HepG2 (cell line): ENCODE measurements at regions not wholly inside any gene's neighbourhood (a gene's known extent, or its start where the extent isn't known, plus 50 kb on each side); places are given as distances from the start of the nearest gene placed in this dataset.

Experiments used
- ATAC-seq: fragments of 200-7000 bp; cut with Tn5 transposase; 3 replicates; pipeline ENCODE4 v1.9.1; 2020; ENCODE audit warnings: mild to moderate bottlenecking, moderate library complexity
- BruUV-seq: library from RNA; stranded (reverse); fragments of 400-500 nt; replicated peaks from 2 replicates; lab custom pipeline; 2021; lab: Mats Ljungman, UMichigan
- CTCF ChIA-PET: fragments of 300-600 bp; formaldehyde crosslinking; extraction: SDS; loops from one replicate; lab custom pipeline; 2021; ENCODE audit warnings: low total read pairs, inconsistent platforms, low intra/inter-chr PET ratio; lab: Yijun Ruan, JAX
- POLR2A ChIA-PET: fragments of 350-600 bp; sonication (Branson Sonifier 250); formaldehyde crosslinking; loops from one replicate; lab custom pipeline; 2020; ENCODE audit warnings: antibody characterized with exemption, inconsistent platforms; lab: Yijun Ruan, JAX
- DNase-seq: peaks from one replicate; pipeline ENCODE4 v3.0.0-alpha.2; 2015; ENCODE audit warnings: low spot score
- FAIRE-seq: peaks from 3 replicates; lab custom pipeline; 2011; peaks lifted over from hg19 to GRCh38; lab: Jason Lieb, UNC
- H2AFZ ChIP-seq: one replicate; pipeline ENCODE4 v1.6.1; 2011; ENCODE audit warnings: low read length, inconsistent platforms
- H3K27ac ChIP-seq: fragments of 300-600 bp; 3 replicates; pipeline ENCODE4 v1.8.0; 2011; ENCODE audit warnings: mixed run types, mild to moderate bottlenecking, mixed read lengths, low read length, inconsistent platforms; ENCODE audit not compliant: insufficient read depth; ENCODE audit errors: extremely low read length
- H3K27me3 ChIP-seq, 2 experiments: fragments of 200-600 bp in 1 of 2; 2 replicates in 1 of 2; 3 replicates in 1 of 2; pipeline versions ENCODE4 v1.6.0 to v1.8.0; 2011; ENCODE audit warnings: low read length in 2 of 2, mild to moderate bottlenecking in 2 of 2, moderate library complexity in 2 of 2, inconsistent platforms in 1 of 2; ENCODE audit not compliant: insufficient read depth in 2 of 2, control insufficient read depth in 1 of 2
- H3K36me3 ChIP-seq, 2 experiments: fragments of 200-600 bp in 1 of 2; replicated peaks in 1 of 2; 2 replicates in 1 of 2; 3 replicates in 1 of 2; pipeline versions ENCODE4 v1.5.1 to v1.8.0; 2011; ENCODE audit warnings: low read length in 2 of 2, inconsistent platforms in 1 of 2; ENCODE audit not compliant: insufficient read depth in 2 of 2, control insufficient read depth in 1 of 2
- H3K4me1 ChIP-seq: 2 replicates; pipeline ENCODE4 v1.5.1; 2012; ENCODE audit warnings: low read length, inconsistent platforms; ENCODE audit not compliant: insufficient read depth
- H3K4me2 ChIP-seq: 2 replicates; pipeline ENCODE4 v1.6.0; 2011; ENCODE audit warnings: low read depth, low read length, inconsistent platforms
- H3K4me3 ChIP-seq, 3 experiments: fragments of 200-600 bp in 1 of 3; sonication (generic), shearing (Covaris generic) in 1 of 3; replicated peaks in 1 of 3; 2 replicates each; pipeline ENCODE4 v1.5.1; 2011 to 2016; ENCODE audit warnings: low read length in 3 of 3, inconsistent platforms in 2 of 3, low read depth in 2 of 3, mild to moderate bottlenecking in 2 of 3, control low read depth in 1 of 3, mixed read lengths in 1 of 3; ENCODE audit not compliant: insufficient read depth in 1 of 3
- H3K79me2 ChIP-seq: one replicate; pipeline ENCODE4 v1.6.1; 2011; ENCODE audit warnings: low read length, inconsistent platforms; ENCODE audit not compliant: insufficient read depth
- H3K9ac ChIP-seq: 2 replicates; pipeline ENCODE4 v1.6.0; 2011; ENCODE audit warnings: mild to moderate bottlenecking, low read depth, low read length, inconsistent platforms; ENCODE audit not compliant: insufficient read depth
- H3K9me3 ChIP-seq: 2 replicates; pipeline ENCODE4 v1.5.1; 2012; ENCODE audit warnings: mild to moderate bottlenecking, low read length
- H4K20me1 ChIP-seq: 2 replicates; pipeline ENCODE4 v1.6.0; 2011; ENCODE audit warnings: inconsistent platforms, mild to moderate bottlenecking, low read length, moderate library complexity; ENCODE audit not compliant: insufficient read depth
- BHLHE40 ChIP-seq: IDR thresholded peaks from 2 replicates; pipeline ENCODE4 v1.6.1; 2011; ENCODE audit warnings: low read length, improper control_type of control experiment
- NCOR1 ChIP-seq: fragments of 200-600 bp; sonication (generic); IDR thresholded peaks from 2 replicates; pipeline ENCODE4 v1.7.0; 2017; ENCODE audit warnings: antibody characterized with exemption, low read length, borderline replicate concordance
- SNAI1 ChIP-seq: sonication (generic); formaldehyde crosslinking; IDR thresholded peaks from 2 replicates; pipeline ENCODE4 v1.5.0; 2020; ENCODE audit warnings: mild to moderate bottlenecking, missing genetic modification reagents, borderline replicate concordance
- ZFP91 ChIP-seq: sonication (generic); formaldehyde crosslinking; IDR thresholded peaks from 2 replicates; pipeline ENCODE4 v1.9.0; 2022; ENCODE audit warnings: missing genetic modification reagents, mild to moderate bottlenecking, borderline replicate concordance
- ZNF121 ChIP-seq: sonication (generic); formaldehyde crosslinking; IDR thresholded peaks from 2 replicates; pipeline ENCODE4 v1.5.0; 2020; ENCODE audit warnings: mild to moderate bottlenecking, missing genetic modification reagents
- ZNF232 ChIP-seq: sonication (generic); formaldehyde crosslinking; IDR thresholded peaks from 2 replicates; pipeline ENCODE4 v1.4.0; 2020; ENCODE audit warnings: missing genetic modification reagents, borderline replicate concordance
- ZNF337 ChIP-seq: sonication (generic); formaldehyde crosslinking; IDR thresholded peaks from 2 replicates; pipeline ENCODE4 v1.5.1; 2020; ENCODE audit warnings: missing genetic modification reagents, low read depth, mild to moderate bottlenecking, borderline replicate concordance
- ZNF451 ChIP-seq: sonication (generic); formaldehyde crosslinking; IDR thresholded peaks from 2 replicates; pipeline ENCODE4 v1.5.0; 2020; ENCODE audit warnings: mild to moderate bottlenecking, missing genetic modification reagents
- ZNF644 ChIP-seq: IDR thresholded peaks from 2 replicates; pipeline ENCODE4 v1.6.1; 2016; ENCODE audit warnings: low read depth
- WGBS: methylation state at CpG from one replicate; pipeline ENCODE4 v1.1.6; 2017; ENCODE audit warnings: low lambda C conversion rate; 5-methylcytosine and 5-hydroxymethylcytosine counted together
- in situ Hi-C: cut with HindIII; loops from 2 replicates; pipeline ENCODE4 v1.10.0; 2017; ENCODE audit warnings: low pct_unique_long_range_greater_than_20kb; ENCODE audit not compliant: extremely low pct_ligation_motif_present
- intact Hi-C: fragments of 100-400 bp; cut with micrococcal nuclease; formaldehyde crosslinking; loops from one replicate; pipeline ENCODE4 v1.10.0; 2022; ENCODE audit not compliant: unreplicated experiment

GRCh38 chr3:81363816-81364215 is 397.6 kb downstream of the GBE1 start:
- no peaks in the 10 kb centered on the region for H3K4me1 ChIP-seq
- WGBS: 2% methylated on average over 2 of the region's 2 CpGs
- H3K4me3 ChIP-seq: no peak overlapping the region
- H3K4me2 ChIP-seq: no peak overlapping the region
- no peaks in the 10 kb centered on the region for H4K20me1 ChIP-seq
- no peak for FAIRE-seq
- H2AFZ ChIP-seq: no peak overlapping the region
- no peaks in the 10 kb centered on the region for H3K27me3 ChIP-seq
- in situ Hi-C loops (no loop called here), intact Hi-C loops (no loop called here)
- no peak overlapping the region for H3K27ac ChIP-seq
- ChIA-PET POLR2A (no interaction called here), CTCF (no interaction called here)
- no TSS peak for BruUV-seq
- no peaks in the 10 kb centered on the region for H3K9me3 ChIP-seq
- H3K9ac ChIP-seq: no peak overlapping the region
- no peak for ATAC-seq
- no peak for DNase-seq
- no peaks in the 10 kb centered on the region for H3K79me2 ChIP-seq
- no peak for TF ChIP-seq NCOR1
- H3K36me3 ChIP-seq: no peaks in the 10 kb centered on the region

- H4K20me1 ChIP-seq: no peaks in the 10 kb centered on the region
- WGBS: 57% methylated on average over 5 of the region's 5 CpGs
- H3K36me3 ChIP-seq: no peaks in the 10 kb centered on the region
- intact Hi-C loops (no loop called here), in situ Hi-C loops (no loop called here)
- DNase-seq (no peak), ATAC-seq (no peak), FAIRE-seq (no peak)
- no peak overlapping the region for H3K4me3 ChIP-seq
- no peaks in the 10 kb centered on the region for H3K4me1 ChIP-seq
- H3K9ac ChIP-seq: no peak overlapping the region
- no peaks in the 10 kb centered on the region for H3K27me3 ChIP-seq
- H2AFZ ChIP-seq: no peak overlapping the region
- CTCF ChIA-PET: no interaction called here
- H3K27ac ChIP-seq: no peak overlapping the region
- no peaks in the 10 kb centered on the region for H3K9me3 ChIP-seq
- POLR2A ChIA-PET: no interaction called here
- no TSS peak for BruUV-seq
- H3K79me2 ChIP-seq: no peaks in the 10 kb centered on the region
- TF ChIP-seq ZNF232 (CRISPR knock-in tag): no peak
- no peak for TF ChIP-seq BHLHE40
- TF ChIP-seq ZFP91 (CRISPR knock-in tag): no peak
- no peak for TF ChIP-seq ZNF644 (CRISPR knock-in tag)
- no peak for TF ChIP-seq ZNF121
- TF ChIP-seq SNAI1 (CRISPR knock-in tag): no peak
- TF ChIP-seq ZNF451 (CRISPR knock-in tag): no peak
- no peak for TF ChIP-seq ZNF337 (CRISPR knock-in tag)
- no peak overlapping the region for H3K4me2 ChIP-seq
Measured at GRCh38 chr3:81354119-81354518, 407.3 kb downstream of the GBE1 start.
